HEK293 (cell line): ENCODE measurements at regions not wholly inside any gene's neighbourhood (a gene's known extent, or its start where the extent isn't known, plus 50 kb on each side); places are given as distances from the start of the nearest gene placed in this dataset.

Experiments used
- CTCF ChIA-PET: fragments of 350-600 bp; formaldehyde crosslinking; extraction: SDS; loops from one replicate; lab custom pipeline; 2021; ENCODE audit warnings: antibody characterized with exemption; lab: Yijun Ruan, JAX
- POLR2A ChIA-PET: fragments of 300-600 bp; formaldehyde crosslinking; extraction: SDS; loops from one replicate; lab custom pipeline; 2020; ENCODE audit warnings: antibody characterized with exemption, inconsistent platforms; lab: Yijun Ruan, JAX
- H3K27ac ChIP-seq: fragments of 200-500 bp; sonication (Bioruptor generic); 2 replicates; pipeline ENCODE4 v1.5.1; 2014; ENCODE audit warnings: low read depth, low read length, control low read depth, inconsistent platforms; ENCODE audit errors: extremely low read depth
- H3K36me3 ChIP-seq, 2 experiments: fragments of 200-500 bp in 1 of 2; sonication (Bioruptor generic) in 1 of 2; 1 replicate in 1 of 2; 2 replicates in 1 of 2; pipeline ENCODE4 v1.5.1; 2014 to 2017; ENCODE audit warnings: inconsistent platforms in 2 of 2, low read length in 2 of 2; ENCODE audit not compliant: control insufficient read depth in 2 of 2, insufficient read depth in 1 of 2
- H3K4me1 ChIP-seq: fragments of 200-500 bp; sonication (Bioruptor generic); 2 replicates; pipeline ENCODE4 v1.5.1; 2014; ENCODE audit warnings: mild to moderate bottlenecking, low read length, inconsistent platforms; ENCODE audit not compliant: control insufficient read depth, insufficient read depth
- H3K4me3 ChIP-seq: 2 replicates; pipeline ENCODE4 v1.5.1; 2011; ENCODE audit warnings: low read depth, mild to moderate bottlenecking, control low read depth, low read length, moderate library complexity
- H3K9me3 ChIP-seq: fragments of 200-500 bp; sonication (Bioruptor generic); 2 replicates; pipeline ENCODE4 v1.5.1; 2014; ENCODE audit warnings: low read depth, low read length, inconsistent platforms; ENCODE audit not compliant: control insufficient read depth, insufficient read depth
- KLF10 ChIP-seq: fragments of 450-650 bp; IDR thresholded peaks from 2 replicates; pipeline ENCODE4 v1.5.1; 2018; ENCODE audit warnings: missing biosample characterization, mild to moderate bottlenecking, missing genetic modification characterization
- KLF16 ChIP-seq: fragments of 450-650 bp; formaldehyde crosslinking; IDR thresholded peaks from 2 replicates; pipeline ENCODE4 v1.5.1; 2017; ENCODE audit warnings: missing biosample characterization, missing genetic modification characterization
- SALL2 ChIP-seq: fragments of 450-650 bp; formaldehyde crosslinking; IDR thresholded peaks from 2 replicates; pipeline ENCODE4 v1.5.0; 2017; ENCODE audit warnings: missing biosample characterization, mild to moderate bottlenecking, missing genetic modification characterization, borderline replicate concordance
- TCF7L2 ChIP-seq: IDR thresholded peaks from 2 replicates; pipeline ENCODE4 v1.6.1; 2011; ENCODE audit warnings: low read depth, mild to moderate bottlenecking, inconsistent platforms, low read length, moderate library complexity, borderline replicate concordance
- YY2 ChIP-seq: fragments of 450-650 bp; formaldehyde crosslinking; IDR thresholded peaks from 2 replicates; pipeline ENCODE4 v1.5.1; 2016; ENCODE audit warnings: missing biosample characterization, missing genetic modification characterization
- ZBTB1 ChIP-seq: fragments of 450-650 bp; formaldehyde crosslinking; IDR thresholded peaks from 2 replicates; pipeline ENCODE4 v1.5.1; 2016; ENCODE audit warnings: missing biosample characterization, missing genetic modification characterization
- ZBTB48 ChIP-seq: fragments of 450-650 bp; formaldehyde crosslinking; IDR thresholded peaks from 2 replicates; pipeline ENCODE4 v1.5.1; 2016; ENCODE audit warnings: missing biosample characterization, missing genetic modification characterization
- ZFP69B ChIP-seq: fragments of 450-650 bp; formaldehyde crosslinking; IDR thresholded peaks from 2 replicates; pipeline ENCODE4 v1.5.1; 2016; ENCODE audit warnings: missing biosample characterization, missing genetic modification characterization
- ZNF155 ChIP-seq: fragments of 450-650 bp; formaldehyde crosslinking; IDR thresholded peaks from 2 replicates; pipeline ENCODE4 v1.5.1; 2016; ENCODE audit warnings: missing biosample characterization, missing genetic modification characterization
- ZNF239 ChIP-seq: fragments of 450-650 bp; formaldehyde crosslinking; IDR thresholded peaks from 2 replicates; pipeline ENCODE4 v1.5.1; 2016; ENCODE audit warnings: missing biosample characterization, missing genetic modification characterization
- ZNF324 ChIP-seq: fragments of 450-650 bp; formaldehyde crosslinking; IDR thresholded peaks from 2 replicates; pipeline ENCODE4 v1.5.1; 2016; ENCODE audit warnings: missing biosample characterization, missing genetic modification characterization
- ZNF354C ChIP-seq: fragments of 450-650 bp; formaldehyde crosslinking; IDR thresholded peaks from 2 replicates; pipeline ENCODE4 v1.5.1; 2016; ENCODE audit warnings: missing biosample characterization, missing genetic modification characterization, low read depth, borderline replicate concordance
- ZNF37A ChIP-seq: fragments of 450-650 bp; IDR thresholded peaks from 2 replicates; pipeline ENCODE4 v1.5.1; 2018; ENCODE audit warnings: missing biosample characterization, missing genetic modification characterization
- ZNF391 ChIP-seq: fragments of 450-650 bp; formaldehyde crosslinking; IDR thresholded peaks from 2 replicates; pipeline ENCODE4 v1.5.1; 2016; ENCODE audit warnings: low read depth, missing biosample characterization, missing genetic modification characterization, borderline replicate concordance
- ZNF514 ChIP-seq: fragments of 450-650 bp; formaldehyde crosslinking; IDR thresholded peaks from 2 replicates; pipeline ENCODE4 v1.5.1; 2016; ENCODE audit warnings: missing biosample characterization, missing genetic modification characterization
- ZNF529 ChIP-seq: fragments of 450-650 bp; formaldehyde crosslinking; IDR thresholded peaks from 2 replicates; pipeline ENCODE4 v1.5.1; 2017; ENCODE audit warnings: missing genetic modification characterization, missing biosample characterization; ENCODE audit not compliant: insufficient replicate concordance
- ZNF544 ChIP-seq: fragments of 450-650 bp; formaldehyde crosslinking; IDR thresholded peaks from 2 replicates; pipeline ENCODE4 v1.5.0; 2017; ENCODE audit warnings: missing biosample characterization, missing genetic modification characterization
- ZNF549 ChIP-seq: fragments of 450-650 bp; IDR thresholded peaks from 2 replicates; pipeline ENCODE4 v1.5.1; 2018; ENCODE audit warnings: missing biosample characterization, missing genetic modification characterization, mild to moderate bottlenecking, inconsistent platforms, moderate library complexity
- ZNF747 ChIP-seq: fragments of 450-650 bp; formaldehyde crosslinking; IDR thresholded peaks from 2 replicates; pipeline ENCODE4 v1.5.1; 2016; ENCODE audit warnings: missing biosample characterization, missing genetic modification characterization
- ZNF777 ChIP-seq: fragments of 450-650 bp; formaldehyde crosslinking; IDR thresholded peaks from 2 replicates; pipeline ENCODE4 v1.5.1; 2017; ENCODE audit warnings: missing biosample characterization, missing genetic modification characterization, borderline replicate concordance
- ZNF792 ChIP-seq: fragments of 450-650 bp; formaldehyde crosslinking; IDR thresholded peaks from 2 replicates; pipeline ENCODE4 v1.5.1; 2016; ENCODE audit warnings: missing biosample characterization, missing genetic modification characterization
- TF ChIP-seq, protein P1 (sequence below): fragments of 450-650 bp; formaldehyde crosslinking; IDR thresholded peaks from 2 replicates; pipeline ENCODE4 v1.5.1; 2016; ENCODE audit warnings: missing biosample characterization, missing genetic modification characterization
- TF ChIP-seq, protein P2 (sequence below): fragments of 450-650 bp; formaldehyde crosslinking; IDR thresholded peaks from 2 replicates; pipeline ENCODE4 v1.5.1; 2016; ENCODE audit warnings: missing biosample characterization, missing genetic modification characterization
- TF ChIP-seq, protein P3 (sequence below): fragments of 450-650 bp; IDR thresholded peaks from 2 replicates; pipeline ENCODE4 v1.5.1; 2018; ENCODE audit warnings: missing biosample characterization, mild to moderate bottlenecking, missing genetic modification characterization
- TF ChIP-seq, protein P4 (sequence below): fragments of 450-650 bp; formaldehyde crosslinking; IDR thresholded peaks from 2 replicates; pipeline ENCODE4 v1.5.1; 2016; ENCODE audit warnings: missing biosample characterization, missing genetic modification characterization

DNA sequence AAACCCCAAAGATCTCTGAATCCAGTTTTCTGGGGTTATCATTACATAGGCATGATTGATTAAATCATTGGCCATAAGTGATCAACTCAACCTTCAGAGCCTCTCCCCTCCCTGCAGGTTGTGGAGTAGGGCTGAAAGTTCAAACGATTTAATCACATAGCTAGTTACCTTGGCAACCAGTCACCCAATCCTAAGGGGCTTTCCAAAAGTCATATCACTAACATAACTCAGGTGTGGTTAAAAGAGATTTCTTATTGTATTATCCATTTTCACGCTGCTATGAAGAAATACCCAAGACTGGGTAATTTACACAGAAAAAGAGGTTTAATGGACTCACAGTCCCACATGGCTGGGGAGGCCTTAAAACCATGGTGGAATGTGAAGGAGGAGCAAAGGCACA, 935.1 kb upstream of the SLC35B3 start:
- CTCF ChIA-PET: no interaction called here

DNA sequence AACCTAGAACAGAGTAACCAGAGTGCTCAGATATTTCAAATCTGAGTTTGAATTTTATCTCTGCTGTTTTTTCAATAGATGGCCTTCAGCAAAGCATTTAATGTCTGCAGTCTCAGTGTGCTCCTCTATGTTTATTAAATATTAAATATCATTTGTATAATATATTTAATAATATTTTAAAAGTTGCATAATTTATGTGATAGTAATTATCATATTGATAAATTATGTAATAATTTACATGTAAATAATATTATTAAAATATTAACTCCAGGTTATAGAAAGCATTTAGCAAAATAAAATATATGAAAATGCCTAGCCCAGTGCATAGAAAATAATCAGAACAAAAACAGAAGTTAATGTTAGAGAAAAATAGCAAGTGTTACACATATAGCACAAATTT, 930.0 kb upstream of the SLC35B3 start:
- Histone ChIP-seq H3K9me3 (no peaks in the 10 kb centered on the region), H3K4me1 (no peaks in the 10 kb centered on the region), H3K27ac (no peak overlapping the region), H3K36me3 (no peaks in the 10 kb centered on the region), H3K4me3 (no peak overlapping the region)
- ChIA-PET POLR2A (no interaction called here), CTCF (interaction anchor here (0.7 kb wide), 1 partner anchor 669 kb away, joined by 4 read pairs; no protein-coding TSS in a partner anchor)
- TF ChIP-seq, protein P1, sequence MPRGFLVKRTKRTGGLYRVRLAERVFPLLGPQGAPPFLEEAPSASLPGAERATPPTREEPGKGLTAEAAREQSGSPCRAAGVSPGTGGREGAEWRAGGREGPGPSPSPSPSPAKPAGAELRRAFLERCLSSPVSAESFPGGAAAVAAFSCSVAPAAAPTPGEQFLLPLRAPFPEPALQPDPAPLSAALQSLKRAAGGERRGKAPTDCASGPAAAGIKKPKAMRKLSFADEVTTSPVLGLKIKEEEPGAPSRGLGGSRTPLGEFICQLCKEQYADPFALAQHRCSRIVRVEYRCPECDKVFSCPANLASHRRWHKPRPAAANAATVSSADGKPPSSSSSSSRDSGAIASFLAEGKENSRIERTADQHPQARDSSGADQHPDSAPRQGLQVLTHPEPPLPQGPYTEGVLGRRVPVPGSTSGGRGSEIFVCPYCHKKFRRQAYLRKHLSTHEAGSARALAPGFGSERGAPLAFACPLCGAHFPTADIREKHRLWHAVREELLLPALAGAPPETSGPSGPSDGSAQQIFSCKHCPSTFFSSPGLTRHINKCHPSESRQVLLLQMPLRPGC: no peak
- TF ChIP-seq ZNF155 (no peak), TCF7L2 (no peak), ZNF37A (tag by site-specific recombination) (no peak), ZNF544 (tag by site-specific recombination) (no peak), ZNF354C (tag by site-specific recombination) (no peak), ZNF792 (no peak)

More for the DNA sequence above, 935.1 kb upstream of the SLC35B3 start:
- no peaks in the 10 kb centered on the region for H3K4me1 ChIP-seq
- H3K4me3 ChIP-seq: no peak overlapping the region
- no peaks in the 10 kb centered on the region for H3K9me3 ChIP-seq
- POLR2A ChIA-PET: no interaction called here
- no peak overlapping the region for H3K27ac ChIP-seq
- no peaks in the 10 kb centered on the region for H3K36me3 ChIP-seq
- TF ChIP-seq ZFP69B (tag by site-specific recombination): no peak
- no peak for TF ChIP-seq ZNF391 (tag by site-specific recombination)
- TF ChIP-seq ZNF239 (tag by site-specific recombination): no peak
- TF ChIP-seq, protein P2, sequence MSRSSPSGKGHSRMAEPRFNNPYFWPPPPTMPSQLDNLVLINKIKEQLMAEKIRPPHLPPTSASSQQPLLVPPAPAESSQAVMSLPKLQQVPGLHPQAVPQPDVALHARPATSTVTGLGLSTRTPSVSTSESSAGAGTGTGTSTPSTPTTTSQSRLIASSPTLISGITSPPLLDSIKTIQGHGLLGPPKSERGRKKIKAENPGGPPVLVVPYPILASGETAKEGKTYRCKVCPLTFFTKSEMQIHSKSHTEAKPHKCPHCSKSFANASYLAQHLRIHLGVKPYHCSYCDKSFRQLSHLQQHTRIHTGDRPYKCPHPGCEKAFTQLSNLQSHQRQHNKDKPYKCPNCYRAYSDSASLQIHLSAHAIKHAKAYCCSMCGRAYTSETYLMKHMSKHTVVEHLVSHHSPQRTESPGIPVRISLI (tag by site-specific recombination): no peak
- TF ChIP-seq ZNF777 (tag by site-specific recombination): no peak
- no peak for TF ChIP-seq KLF16 (tag by site-specific recombination)
- TF ChIP-seq ZNF514: no peak
- no peak for TF ChIP-seq KLF10
- TF ChIP-seq, protein P3, sequence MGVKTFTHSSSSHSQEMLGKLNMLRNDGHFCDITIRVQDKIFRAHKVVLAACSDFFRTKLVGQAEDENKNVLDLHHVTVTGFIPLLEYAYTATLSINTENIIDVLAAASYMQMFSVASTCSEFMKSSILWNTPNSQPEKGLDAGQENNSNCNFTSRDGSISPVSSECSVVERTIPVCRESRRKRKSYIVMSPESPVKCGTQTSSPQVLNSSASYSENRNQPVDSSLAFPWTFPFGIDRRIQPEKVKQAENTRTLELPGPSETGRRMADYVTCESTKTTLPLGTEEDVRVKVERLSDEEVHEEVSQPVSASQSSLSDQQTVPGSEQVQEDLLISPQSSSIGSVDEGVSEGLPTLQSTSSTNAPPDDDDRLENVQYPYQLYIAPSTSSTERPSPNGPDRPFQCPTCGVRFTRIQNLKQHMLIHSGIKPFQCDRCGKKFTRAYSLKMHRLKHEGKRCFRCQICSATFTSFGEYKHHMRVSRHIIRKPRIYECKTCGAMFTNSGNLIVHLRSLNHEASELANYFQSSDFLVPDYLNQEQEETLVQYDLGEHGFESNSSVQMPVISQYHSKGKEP (tag by site-specific recombination): no peak
- TF ChIP-seq ZNF747 (tag by site-specific recombination): no peak
- no peak for TF ChIP-seq ZBTB48
- TF ChIP-seq, protein P4, sequence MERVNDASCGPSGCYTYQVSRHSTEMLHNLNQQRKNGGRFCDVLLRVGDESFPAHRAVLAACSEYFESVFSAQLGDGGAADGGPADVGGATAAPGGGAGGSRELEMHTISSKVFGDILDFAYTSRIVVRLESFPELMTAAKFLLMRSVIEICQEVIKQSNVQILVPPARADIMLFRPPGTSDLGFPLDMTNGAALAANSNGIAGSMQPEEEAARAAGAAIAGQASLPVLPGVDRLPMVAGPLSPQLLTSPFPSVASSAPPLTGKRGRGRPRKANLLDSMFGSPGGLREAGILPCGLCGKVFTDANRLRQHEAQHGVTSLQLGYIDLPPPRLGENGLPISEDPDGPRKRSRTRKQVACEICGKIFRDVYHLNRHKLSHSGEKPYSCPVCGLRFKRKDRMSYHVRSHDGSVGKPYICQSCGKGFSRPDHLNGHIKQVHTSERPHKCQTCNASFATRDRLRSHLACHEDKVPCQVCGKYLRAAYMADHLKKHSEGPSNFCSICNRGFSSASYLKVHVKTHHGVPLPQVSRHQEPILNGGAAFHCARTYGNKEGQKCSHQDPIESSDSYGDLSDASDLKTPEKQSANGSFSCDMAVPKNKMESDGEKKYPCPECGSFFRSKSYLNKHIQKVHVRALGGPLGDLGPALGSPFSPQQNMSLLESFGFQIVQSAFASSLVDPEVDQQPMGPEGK: no peak
- no peak for TF ChIP-seq ZNF354C (tag by site-specific recombination)
- no peak for TF ChIP-seq ZNF529 (tag by site-specific recombination)
- TF ChIP-seq ZNF324 (tag by site-specific recombination): no peak
- no peak for TF ChIP-seq ZNF549
- TF ChIP-seq YY2 (tag by site-specific recombination): no peak
- no peak for TF ChIP-seq SALL2
- no peak for TF ChIP-seq ZBTB1
